Caco-2 (cell line): ENCODE measurements at regions not wholly inside any gene's neighbourhood (a gene's known extent, or its start where the extent isn't known, plus 50 kb on each side); places are given as distances from the start of the nearest gene placed in this dataset.

Experiments
- BruUV-seq: library from RNA; stranded (reverse); fragments of 400-500 nt; replicated peaks from 2 replicates; lab custom pipeline; 2021; lab: Mats Ljungman, UMichigan
- CTCF ChIA-PET: fragments of 300-600 bp; sonication (Branson Sonifier 250); formaldehyde crosslinking; loops from one replicate; lab custom pipeline; 2022; ENCODE audit warnings: antibody characterized with exemption; lab: Charles Lee
- POLR2A ChIA-PET: fragments of 300-600 bp; sonication (Branson Sonifier 250); formaldehyde crosslinking; loops from one replicate; lab custom pipeline; 2022; ENCODE audit warnings: antibody characterized with exemption; lab: Charles Lee
- DNase-seq, 2 experiments: peaks; one replicate each; pipeline versions ENCODE4 v3.0.0 to v3.0.0-alpha.2; 2020 to 2022
- H3K27me3 ChIP-seq: replicated peaks from 2 replicates; pipeline ENCODE4 v1.6.0; 2011; ENCODE audit warnings: low read length; ENCODE audit not compliant: control insufficient read depth, insufficient read depth
- H3K36me3 ChIP-seq: 2 replicates; pipeline ENCODE4 v1.5.1; 2011; ENCODE audit warnings: low read length; ENCODE audit not compliant: control insufficient read depth, insufficient read depth
- H3K4me1 ChIP-seq: fragments of 250-450 bp; sonication (Bioruptor Pico); 2 replicates; pipeline ENCODE4 v1.5.1; 2020; ENCODE audit warnings: mild to moderate bottlenecking
- H3K4me3 ChIP-seq: 2 replicates; pipeline ENCODE4 v1.5.1; 2011; ENCODE audit warnings: low read depth, mild to moderate bottlenecking, control low read depth, low read length
- H3K9me3 ChIP-seq: fragments of 250-450 bp; sonication (Bioruptor Pico); 2 replicates; pipeline ENCODE4 v1.5.1; 2020; ENCODE audit warnings: mild to moderate bottlenecking, moderate library complexity
- H3K27ac Mint-ChIP-seq: one replicate; pipeline ENCODE4 v1.8.0; 2022; ENCODE audit warnings: mixed read lengths; ENCODE audit not compliant: unreplicated experiment
- H3K27me3 Mint-ChIP-seq: one replicate; pipeline ENCODE4 v1.8.0; 2022; ENCODE audit warnings: mixed read lengths; ENCODE audit not compliant: insufficient read depth, unreplicated experiment
- H3K36me3 Mint-ChIP-seq: one replicate; pipeline ENCODE4 v1.8.0; 2022; ENCODE audit warnings: mild to moderate bottlenecking, mixed read lengths; ENCODE audit not compliant: insufficient read depth, unreplicated experiment
- H3K4me1 Mint-ChIP-seq: one replicate; pipeline ENCODE4 v1.8.0; 2022; ENCODE audit warnings: low read depth, mixed read lengths; ENCODE audit not compliant: unreplicated experiment
- H3K4me3 Mint-ChIP-seq: one replicate; pipeline ENCODE4 v1.8.0; 2022; ENCODE audit warnings: mild to moderate bottlenecking, moderate library complexity, mixed read lengths; ENCODE audit not compliant: unreplicated experiment
- H3K9me3 Mint-ChIP-seq: one replicate; pipeline ENCODE4 v1.8.0; 2022; ENCODE audit warnings: mixed read lengths; ENCODE audit not compliant: unreplicated experiment
- CTCF ChIP-seq, 2 experiments: fragments of 200-600 bp in 1 of 2; IDR thresholded peaks; 1 replicate in 1 of 2; 2 replicates in 1 of 2; pipeline versions ENCODE4 v1.5.1 to v1.8.0; 2011 to 2022; ENCODE audit warnings: antibody characterized with exemption in 1 of 2, control low read depth in 1 of 2, inconsistent platforms in 1 of 2, low read depth in 1 of 2, low read length in 1 of 2, mild to moderate bottlenecking in 1 of 2, moderate library complexity in 1 of 2; ENCODE audit not compliant: insufficient read depth in 1 of 2, severe bottlenecking in 1 of 2, unreplicated experiment in 1 of 2
- intact Hi-C: fragments of 100-400 bp; cut with micrococcal nuclease; formaldehyde crosslinking; loops from one replicate; pipeline ENCODE4 v1.10.0; 2022; ENCODE audit not compliant: unreplicated experiment

GRCh38 chr6:6764764-6765434 is 176.4 kb downstream of the LY86 start:
- BruUV-seq, result no TSS peak
- Histone ChIP-seq H3K4me1 (no peaks in the 10 kb centered on the region), H3K27me3 (no peaks in the 10 kb centered on the region), H3K4me3 (no peak overlapping the region), H3K36me3 (no peaks in the 10 kb centered on the region), H3K9me3 (no peaks in the 10 kb centered on the region)
- no peaks in the 10 kb centered on the region for H3K36me3 Mint-ChIP-seq
- H3K27me3 Mint-ChIP-seq, result no peaks in the 10 kb centered on the region
- no peak overlapping the region for H3K27ac Mint-ChIP-seq
- POLR2A ChIA-PET, result no interaction called here
- H3K4me3 Mint-ChIP-seq, result no peak overlapping the region
- no peak for TF ChIP-seq CTCF (IDR thresholded peaks at IDR 0.05; ENCODE audit: insufficient read depth in 1 of 2, low read depth in 1 of 2, low read length in 1 of 2, severe bottlenecking in 1 of 2, unreplicated experiment in 1 of 2)
- H3K9me3 Mint-ChIP-seq, result no peaks in the 10 kb centered on the region
- CTCF ChIA-PET, result no interaction called here
- DNase-seq, result no peak
- no peaks in the 10 kb centered on the region for H3K4me1 Mint-ChIP-seq
- intact Hi-C loops, result no loop called here

GRCh38 chr6:6766230-6766905 is 177.8 kb downstream of the LY86 start:
- Histone ChIP-seq H3K9me3 (no peaks in the 10 kb centered on the region), H3K36me3 (no peaks in the 10 kb centered on the region), H3K27me3 (no peaks in the 10 kb centered on the region), H3K4me3 (no peak overlapping the region), H3K4me1 (no peaks in the 10 kb centered on the region)
- Mint-ChIP-seq H3K9me3 (no peaks in the 10 kb centered on the region), H3K36me3 (no peaks in the 10 kb centered on the region), H3K4me1 (no peaks in the 10 kb centered on the region), H3K4me3 (no peak overlapping the region), H3K27ac (no peak overlapping the region), H3K27me3 (no peaks in the 10 kb centered on the region)
- ChIA-PET CTCF (no interaction called here), POLR2A (no interaction called here)
- no peak for TF ChIP-seq CTCF (IDR thresholded peaks at IDR 0.05; ENCODE audit: insufficient read depth in 1 of 2, low read depth in 1 of 2, low read length in 1 of 2, severe bottlenecking in 1 of 2, unreplicated experiment in 1 of 2)
- BruUV-seq, result no TSS peak
- DNase-seq, result no peak
- intact Hi-C loops, result no loop called here

- H3K36me3 Mint-ChIP-seq, result no peaks in the 10 kb centered on the region
- no peaks in the 10 kb centered on the region for H3K4me1 Mint-ChIP-seq
- BruUV-seq, result no TSS peak
- H3K4me3 Mint-ChIP-seq, result no peak overlapping the region
- ChIA-PET CTCF (no interaction called here), POLR2A (no interaction called here)
- no peak overlapping the region for H3K27ac Mint-ChIP-seq
- Histone ChIP-seq H3K27me3 (no peaks in the 10 kb centered on the region), H3K4me1 (no peaks in the 10 kb centered on the region), H3K4me3 (no peak overlapping the region), H3K36me3 (no peaks in the 10 kb centered on the region), H3K9me3 (no peaks in the 10 kb centered on the region)
- DNase-seq, result no peak
- TF ChIP-seq CTCF (IDR thresholded peaks at IDR 0.05; ENCODE audit: insufficient read depth in 1 of 2, low read depth in 1 of 2, low read length in 1 of 2, severe bottlenecking in 1 of 2, unreplicated experiment in 1 of 2), result no peak
- H3K27me3 Mint-ChIP-seq, result no peaks in the 10 kb centered on the region
- intact Hi-C loops, result no loop called here
- no peaks in the 10 kb centered on the region for H3K9me3 Mint-ChIP-seq
Observed at GRCh38 chr6:6769466-6769865, 180.9 kb downstream of the LY86 start.
